Activated CD4-positive, alpha-beta T cell treated with anti-CD3 and anti-CD28 coated beads, Interleukin-2, amount 10 ng/mL, durations not matched to agents 24 days and 14 days (primary cell): ENCODE measurements at regions not wholly inside any gene's neighbourhood (a gene's known extent, or its start where the extent isn't known, plus 50 kb on each side); places are given as distances from the start of the nearest gene placed in this dataset.
"Not testable (repeated sequence)": the region's sequence is repeated elsewhere in the genome, so short reads cannot be mapped to it uniquely, and the experiment has no call there.

Source experiments
- DNase-seq: peaks from one replicate; pipeline ENCODE4 v3.0.0; 2022
- H3K27ac Mint-ChIP-seq: one replicate; pipeline ENCODE4 v1.8.0; 2022; ENCODE audit warnings: mild to moderate bottlenecking, mixed read lengths
- H3K27me3 Mint-ChIP-seq: one replicate; pipeline ENCODE4 v1.8.0; 2022; ENCODE audit warnings: mixed read lengths
- H3K36me3 Mint-ChIP-seq: one replicate; pipeline ENCODE4 v1.8.0; 2022; ENCODE audit warnings: low read depth, mild to moderate bottlenecking, mixed read lengths
- H3K4me1 Mint-ChIP-seq: one replicate; pipeline ENCODE4 v1.8.0; 2021; ENCODE audit warnings: mixed read lengths
- H3K4me3 Mint-ChIP-seq: one replicate; pipeline ENCODE4 v1.8.0; 2022; ENCODE audit warnings: mild to moderate bottlenecking, moderate library complexity, mixed read lengths
- H3K9me3 Mint-ChIP-seq: one replicate; pipeline ENCODE4 v1.8.0; 2021; ENCODE audit warnings: mixed read lengths
- intact Hi-C: fragments of 100-400 bp; cut with micrococcal nuclease; formaldehyde crosslinking; loops from one replicate; pipeline ENCODE4 v1.15.1; 2023

GRCh38 chrX:128606817-128607216, 554.6 kb upstream of the ACTRT1 start:
- H3K27me3 Mint-ChIP-seq, DNase-seq, H3K27ac Mint-ChIP-seq, H3K9me3 Mint-ChIP-seq, H3K4me1 Mint-ChIP-seq, H3K36me3 Mint-ChIP-seq, intact Hi-C loops, H3K4me3 Mint-ChIP-seq: not testable (repeated sequence)

- DNase-seq, H3K4me3 Mint-ChIP-seq, H3K27me3 Mint-ChIP-seq, H3K9me3 Mint-ChIP-seq, H3K36me3 Mint-ChIP-seq, H3K27ac Mint-ChIP-seq, intact Hi-C loops, H3K4me1 Mint-ChIP-seq: not testable (repeated sequence)
These were observed 554.2 kb upstream of the ACTRT1 start for GRCh38 chrX:128606357-128606756.

GRCh38 chrX:128601706-128602105, 549.5 kb upstream of the ACTRT1 start:
- no peaks in the 10 kb centered on the region for H3K4me1 Mint-ChIP-seq

GRCh38 chrX:128599632-128600031, 547.4 kb upstream of the ACTRT1 start:
- Mint-ChIP-seq H3K27me3 (no peaks in the 10 kb centered on the region), H3K4me1 (no peaks in the 10 kb centered on the region), H3K36me3 (no peaks in the 10 kb centered on the region), H3K4me3 (no peak overlapping the region), H3K27ac (no peak overlapping the region), H3K9me3 (no peaks in the 10 kb centered on the region)
- intact Hi-C loops = no loop called here
- no peak for DNase-seq

More at GRCh38 chrX:128601706-128602105, 549.5 kb upstream of the ACTRT1 start:
- H3K36me3 Mint-ChIP-seq = no peaks in the 10 kb centered on the region
- no peaks in the 10 kb centered on the region for H3K9me3 Mint-ChIP-seq
- DNase-seq = no peak
- no peak overlapping the region for H3K4me3 Mint-ChIP-seq
- no peaks in the 10 kb centered on the region for H3K27me3 Mint-ChIP-seq
- intact Hi-C loops = no loop called here
- no peak overlapping the region for H3K27ac Mint-ChIP-seq

GRCh38 chrX:128582036-128582435, 529.8 kb upstream of the ACTRT1 start:
- no peaks in the 10 kb centered on the region for H3K4me1 Mint-ChIP-seq
- H3K27me3 Mint-ChIP-seq = no peaks in the 10 kb centered on the region
- no peaks in the 10 kb centered on the region for H3K36me3 Mint-ChIP-seq
- intact Hi-C loops = no loop called here
- no peaks in the 10 kb centered on the region for H3K9me3 Mint-ChIP-seq
- H3K27ac Mint-ChIP-seq = no peak overlapping the region
- no peak for DNase-seq
- H3K4me3 Mint-ChIP-seq = no peak overlapping the region

GRCh38 chrX:128581615-128582014, 529.4 kb upstream of the ACTRT1 start:
- H3K36me3 Mint-ChIP-seq = no peaks in the 10 kb centered on the region
- intact Hi-C loops = no loop called here
- no peaks in the 10 kb centered on the region for H3K27me3 Mint-ChIP-seq
- no peak overlapping the region for H3K4me3 Mint-ChIP-seq
- H3K9me3 Mint-ChIP-seq = no peaks in the 10 kb centered on the region
- H3K4me1 Mint-ChIP-seq = no peaks in the 10 kb centered on the region
- DNase-seq = no peak
- H3K27ac Mint-ChIP-seq = no peak overlapping the region

GRCh38 chrX:128543114-128543513, 490.9 kb upstream of the ACTRT1 start:
- no peaks in the 10 kb centered on the region for H3K9me3 Mint-ChIP-seq
- H3K36me3 Mint-ChIP-seq = no peaks in the 10 kb centered on the region
- no peaks in the 10 kb centered on the region for H3K4me1 Mint-ChIP-seq
- no peak overlapping the region for H3K27ac Mint-ChIP-seq
- intact Hi-C loops = no loop called here
- H3K4me3 Mint-ChIP-seq = no peak overlapping the region
- H3K27me3 Mint-ChIP-seq = no peaks in the 10 kb centered on the region
- DNase-seq = no peak

GRCh38 chrX:128518508-128518907, 466.3 kb upstream of the ACTRT1 start:
- no peaks in the 10 kb centered on the region for H3K36me3 Mint-ChIP-seq
- H3K27ac Mint-ChIP-seq = no peak overlapping the region
- no peaks in the 10 kb centered on the region for H3K4me1 Mint-ChIP-seq
- intact Hi-C loops = no loop called here
- DNase-seq = no peak
- no peak overlapping the region for H3K4me3 Mint-ChIP-seq
- no peaks in the 10 kb centered on the region for H3K9me3 Mint-ChIP-seq
- no peaks in the 10 kb centered on the region for H3K27me3 Mint-ChIP-seq

GRCh38 chrX:128517691-128518090, 465.5 kb upstream of the ACTRT1 start:
- Mint-ChIP-seq H3K4me1 (no peaks in the 10 kb centered on the region), H3K27me3 (no peaks in the 10 kb centered on the region), H3K9me3 (no peaks in the 10 kb centered on the region), H3K4me3 (no peak overlapping the region), H3K36me3 (no peaks in the 10 kb centered on the region), H3K27ac (no peak overlapping the region)
- intact Hi-C loops = no loop called here
- DNase-seq = no peak

GRCh38 chrX:128504496-128504895, 452.3 kb upstream of the ACTRT1 start:
- no peak overlapping the region for H3K4me3 Mint-ChIP-seq
- no peaks in the 10 kb centered on the region for H3K4me1 Mint-ChIP-seq
- H3K9me3 Mint-ChIP-seq = no peaks in the 10 kb centered on the region
- H3K27ac Mint-ChIP-seq = no peak overlapping the region
- H3K36me3 Mint-ChIP-seq = no peaks in the 10 kb centered on the region
- no peak for DNase-seq
- H3K27me3 Mint-ChIP-seq = no peaks in the 10 kb centered on the region
- intact Hi-C loops = no loop called here

GRCh38 chrX:128464116-128464515, 411.9 kb upstream of the ACTRT1 start:
- no peak overlapping the region for H3K4me3 Mint-ChIP-seq
- no peaks in the 10 kb centered on the region for H3K4me1 Mint-ChIP-seq
- no peaks in the 10 kb centered on the region for H3K9me3 Mint-ChIP-seq
- intact Hi-C loops = no loop called here
- no peak for DNase-seq
- no peak overlapping the region for H3K27ac Mint-ChIP-seq
- no peaks in the 10 kb centered on the region for H3K27me3 Mint-ChIP-seq
- H3K36me3 Mint-ChIP-seq = no peaks in the 10 kb centered on the region

- no peak for DNase-seq
- Mint-ChIP-seq H3K4me1 (no peaks in the 10 kb centered on the region), H3K27me3 (no peaks in the 10 kb centered on the region), H3K27ac (no peak overlapping the region), H3K36me3 (no peaks in the 10 kb centered on the region), H3K4me3 (no peak overlapping the region), H3K9me3 (no peaks in the 10 kb centered on the region)
- intact Hi-C loops = no loop called here
These were observed 408.6 kb upstream of the ACTRT1 start for GRCh38 chrX:128460835-128461234.

- H3K27ac Mint-ChIP-seq = no peak overlapping the region
- H3K9me3 Mint-ChIP-seq = peaks cover 6% of the 10 kb centered on the region
- no peaks in the 10 kb centered on the region for H3K36me3 Mint-ChIP-seq
- H3K4me1 Mint-ChIP-seq = no peaks in the 10 kb centered on the region
- H3K4me3 Mint-ChIP-seq = no peak overlapping the region
- no peak for DNase-seq
- intact Hi-C loops = no loop called here
- H3K27me3 Mint-ChIP-seq = no peaks in the 10 kb centered on the region
These were observed 406.7 kb upstream of the ACTRT1 start for GRCh38 chrX:128458888-128459287.

- H3K27ac Mint-ChIP-seq = no peak overlapping the region
- no peak overlapping the region for H3K4me3 Mint-ChIP-seq
- peaks cover 6% of the 10 kb centered on the region for H3K9me3 Mint-ChIP-seq
- DNase-seq = no peak
- no peaks in the 10 kb centered on the region for H3K36me3 Mint-ChIP-seq
- H3K27me3 Mint-ChIP-seq = no peaks in the 10 kb centered on the region
- intact Hi-C loops = no loop called here
- H3K4me1 Mint-ChIP-seq = no peaks in the 10 kb centered on the region
These were observed 405.5 kb upstream of the ACTRT1 start for GRCh38 chrX:128457674-128458073.

GRCh38 chrX:128439159-128439558, 387.0 kb upstream of the ACTRT1 start:
- H3K9me3 Mint-ChIP-seq = no peaks in the 10 kb centered on the region
- no peaks in the 10 kb centered on the region for H3K4me1 Mint-ChIP-seq
- H3K27ac Mint-ChIP-seq = no peak overlapping the region
- H3K4me3 Mint-ChIP-seq = no peak overlapping the region
- H3K27me3 Mint-ChIP-seq = no peaks in the 10 kb centered on the region
- DNase-seq = no peak
- intact Hi-C loops = no loop called here
- H3K36me3 Mint-ChIP-seq = no peaks in the 10 kb centered on the region
